Activated CD8-positive, alpha-beta memory T cell treated with anti-CD3 and anti-CD28 coated beads for 1 hour (primary cell): ENCODE measurements at regions not wholly inside any gene's neighbourhood (a gene's known extent, or its start where the extent isn't known, plus 50 kb on each side); places are given as distances from the start of the nearest gene placed in this dataset.
"Not testable (repeated sequence)": the region's sequence is repeated elsewhere in the genome, so short reads cannot be mapped to it uniquely, and the experiment has no call there.

Experiments
- DNase-seq, 2 donors: peaks; one replicate each; pipeline ENCODE4 v3.0.0-alpha.2; 2020; ENCODE audit warnings: low read depth in 1 of 2; ENCODE audit errors: extremely low read depth in 1 of 2

DNA sequence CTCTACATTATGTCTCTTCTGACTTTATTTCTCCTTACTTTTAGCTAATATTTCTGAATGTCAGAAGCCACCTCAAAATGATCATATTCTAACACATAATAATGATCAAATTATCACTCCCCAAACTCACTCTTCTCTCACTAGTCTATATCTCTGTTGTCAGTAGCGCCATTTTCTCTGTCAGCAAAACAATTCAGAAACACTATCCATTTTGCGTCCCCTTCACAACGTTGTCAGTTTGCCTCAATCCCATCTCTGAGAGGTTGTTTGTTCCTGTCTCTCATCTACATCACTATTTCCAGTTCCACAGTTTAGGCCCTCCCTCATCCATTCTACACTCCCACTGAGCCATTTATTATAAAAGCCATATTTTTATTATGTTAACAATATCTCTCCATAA lies 1376.3 kb upstream of the ACVR2A start:
- DNase-seq = no peak

DNA sequence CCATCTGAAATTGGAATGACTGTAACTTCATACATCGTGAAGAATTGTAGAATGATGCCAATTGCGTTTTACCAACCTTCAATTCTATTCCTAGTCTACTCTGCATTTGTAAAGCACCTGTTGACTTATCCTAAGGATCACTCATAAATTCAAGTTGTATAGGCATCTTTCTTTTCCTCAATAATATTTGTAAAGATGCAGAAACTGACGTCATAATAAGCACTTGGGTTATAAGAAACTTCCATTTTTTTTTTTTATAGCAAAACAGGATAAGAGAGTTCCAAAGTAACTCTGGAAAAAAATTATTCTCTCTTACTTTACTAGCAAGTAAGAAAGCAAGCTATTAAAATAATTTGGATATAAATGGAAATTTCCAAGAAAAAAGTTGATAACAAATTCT lies 1377.4 kb upstream of the ACVR2A start:
- no peak for DNase-seq

DNA sequence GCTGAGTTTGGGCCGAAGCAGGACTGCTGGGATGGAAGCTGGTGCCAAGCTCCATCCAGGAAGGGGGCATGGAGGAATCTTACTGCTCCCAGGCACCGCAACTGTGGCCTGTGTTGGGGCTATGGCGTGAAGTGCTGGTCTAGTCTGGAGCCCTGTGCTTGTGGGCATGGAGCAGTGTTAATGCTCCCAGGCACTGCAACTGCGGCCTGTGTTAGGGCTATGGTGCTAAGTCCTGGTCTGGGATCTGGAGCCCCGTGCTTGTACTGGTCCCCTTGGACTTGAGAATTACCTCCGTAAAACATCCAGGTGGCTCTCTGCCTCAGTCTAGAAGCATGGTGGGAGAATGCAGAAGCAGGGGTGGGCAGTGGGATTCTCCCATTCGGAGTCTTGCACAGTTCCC lies 1379.4 kb upstream of the ACVR2A start:
- DNase-seq = no peak

DNA sequence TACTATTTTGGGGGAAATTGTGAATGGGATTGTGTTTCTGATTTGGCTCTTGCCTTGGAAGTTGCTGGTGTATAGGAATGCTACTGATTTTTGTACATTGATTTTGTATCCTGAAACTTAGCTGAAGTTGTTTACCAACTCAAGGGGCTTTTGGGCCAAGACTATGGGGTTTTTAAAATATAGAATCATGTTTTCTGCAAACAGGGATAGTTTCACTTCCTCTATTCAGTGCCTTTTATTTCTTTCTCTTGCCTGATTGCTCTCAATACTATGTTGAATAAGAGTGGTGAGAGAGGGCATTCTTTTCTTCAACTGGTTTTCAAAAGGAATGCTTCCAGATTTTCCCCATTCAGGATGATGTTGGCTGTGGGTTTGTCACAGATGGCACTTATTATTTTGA lies 1383.8 kb upstream of the ACVR2A start:
- DNase-seq = no peak

DNA sequence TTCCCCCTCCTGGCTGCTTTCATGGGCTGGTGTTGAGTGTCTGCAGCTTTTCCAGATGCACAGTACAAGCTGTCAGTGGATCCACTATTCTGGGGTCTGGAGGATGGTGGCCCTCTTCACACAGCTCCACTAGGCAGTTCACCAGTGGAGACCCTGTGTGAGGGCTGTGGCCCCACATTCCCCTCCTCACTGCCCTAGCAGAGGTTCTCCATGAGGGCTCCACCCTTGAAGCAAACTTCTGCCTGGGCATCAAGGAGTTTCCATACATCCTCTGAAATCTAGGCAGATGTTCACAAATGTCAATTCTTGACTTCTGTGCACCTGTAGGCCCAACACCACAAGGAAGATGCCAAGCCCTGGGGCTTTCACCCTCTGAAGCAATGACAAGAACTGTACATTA lies 1386.2 kb upstream of the ACVR2A start:
- DNase-seq = no peak

DNA sequence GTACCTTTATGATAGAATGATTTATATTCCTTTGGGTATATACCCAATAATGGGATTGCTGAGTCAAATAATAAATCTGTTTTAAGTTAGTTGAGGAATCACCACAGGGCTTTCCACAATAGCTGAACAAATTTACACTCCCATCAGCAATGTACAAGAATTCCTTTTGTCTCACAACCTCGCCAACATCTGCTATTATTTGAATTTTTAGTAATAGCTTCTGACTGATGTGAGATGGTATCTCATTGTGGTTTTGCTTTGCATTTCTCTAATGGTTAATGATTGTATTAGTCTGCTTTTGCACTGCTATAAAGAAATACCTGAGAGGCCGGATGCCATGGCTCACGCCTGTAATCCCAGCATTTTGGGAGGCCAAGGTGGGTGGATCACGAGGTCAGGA lies 1387.6 kb upstream of the ACVR2A start:
- DNase-seq = no peak

DNA sequence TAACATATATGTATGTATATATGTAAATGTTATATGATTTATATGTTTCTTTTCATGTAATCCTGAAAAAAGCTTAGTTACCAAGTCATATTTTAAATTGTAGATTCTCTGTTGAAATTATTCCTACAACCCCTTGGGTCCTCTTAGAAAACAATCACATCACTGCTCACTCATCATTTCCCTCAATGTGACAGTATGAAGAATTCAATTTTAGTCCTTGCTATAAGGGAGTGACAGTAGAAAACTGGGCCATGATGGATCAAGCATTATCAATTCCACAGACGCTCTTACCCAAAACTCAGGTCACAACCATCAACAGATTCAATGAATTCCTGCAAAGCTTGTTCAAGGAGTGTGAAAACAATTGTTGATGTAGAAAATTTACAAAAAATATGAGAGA lies 1389.5 kb upstream of the ACVR2A start:
- DNase-seq = no peak

DNA sequence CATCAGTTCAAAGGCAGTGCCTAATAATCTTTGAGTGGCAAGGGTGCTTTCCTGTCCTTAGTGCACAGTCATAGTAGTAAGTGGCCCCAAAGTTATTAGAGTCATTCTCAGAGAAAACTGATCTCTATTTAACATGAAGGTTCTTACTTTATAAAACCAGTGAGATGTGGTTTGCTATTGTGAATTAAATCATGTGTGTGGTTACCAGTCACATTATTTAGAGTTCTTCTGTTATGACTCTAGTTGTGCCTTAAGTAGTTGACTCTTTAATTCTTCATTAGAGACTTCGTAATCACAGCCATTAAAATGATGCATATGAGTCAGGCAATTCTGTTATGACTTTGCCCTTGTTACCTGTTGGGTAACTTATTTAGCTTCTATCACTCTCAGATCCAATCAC lies 1392.9 kb upstream of the ACVR2A start:
- no peak for DNase-seq

DNA sequence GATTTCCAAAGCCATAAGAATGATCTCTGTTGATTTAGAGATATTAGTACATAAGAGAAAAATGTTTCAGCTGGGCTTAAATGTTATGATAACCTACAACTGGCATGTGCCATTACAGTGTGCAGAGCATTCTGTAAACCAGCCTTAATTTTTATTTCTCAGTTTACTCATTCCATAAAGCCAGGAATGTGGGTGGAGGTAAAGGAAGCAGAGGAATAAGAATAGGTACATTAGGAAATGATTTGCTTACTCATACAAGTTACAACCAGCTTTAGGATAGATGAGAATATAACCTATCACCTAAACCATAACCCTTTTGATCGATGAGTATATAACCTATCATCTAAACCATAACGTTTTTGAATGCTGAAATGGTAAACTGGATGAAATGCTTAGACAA lies 1394.7 kb upstream of the ACVR2A start:
- no peak for DNase-seq

DNA sequence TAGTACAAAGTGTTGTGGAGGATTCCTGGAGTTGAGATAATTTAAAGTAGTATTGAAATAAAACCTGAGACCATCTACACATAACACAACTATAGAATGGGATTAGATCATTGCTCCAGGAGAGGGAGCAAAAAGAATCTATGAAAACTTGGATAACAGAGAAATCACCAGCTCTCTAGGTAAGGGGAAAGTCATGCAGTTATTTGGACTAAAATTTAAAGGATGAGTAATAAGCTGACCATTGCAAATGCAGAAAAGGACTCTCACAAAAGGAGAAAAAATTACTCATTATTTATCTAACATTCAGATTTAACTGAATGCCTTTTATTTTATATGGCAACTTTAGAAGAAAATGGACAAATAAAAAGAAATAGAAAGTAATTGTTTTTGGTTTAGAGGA lies 1399.8 kb upstream of the ACVR2A start:
- no peak for DNase-seq

DNA sequence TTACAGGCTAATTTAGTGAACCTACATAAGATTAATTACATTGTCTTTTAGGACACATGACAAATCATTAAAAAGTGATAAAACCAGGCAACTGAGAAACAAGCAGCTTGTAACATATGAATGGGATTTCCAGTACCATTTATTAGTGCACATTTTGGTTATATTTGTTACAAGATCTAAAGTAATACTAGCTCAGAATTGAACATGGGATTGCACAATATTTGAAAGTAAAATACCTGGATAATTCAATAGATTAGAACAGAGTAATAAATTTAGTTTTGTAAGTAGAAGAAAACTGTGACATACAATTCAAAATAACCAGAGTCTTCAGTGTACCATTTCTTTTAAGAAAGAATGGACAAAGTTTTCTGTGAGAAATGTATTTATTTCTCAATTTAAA lies 1400.7 kb upstream of the ACVR2A start:
- DNase-seq = no peak

DNA sequence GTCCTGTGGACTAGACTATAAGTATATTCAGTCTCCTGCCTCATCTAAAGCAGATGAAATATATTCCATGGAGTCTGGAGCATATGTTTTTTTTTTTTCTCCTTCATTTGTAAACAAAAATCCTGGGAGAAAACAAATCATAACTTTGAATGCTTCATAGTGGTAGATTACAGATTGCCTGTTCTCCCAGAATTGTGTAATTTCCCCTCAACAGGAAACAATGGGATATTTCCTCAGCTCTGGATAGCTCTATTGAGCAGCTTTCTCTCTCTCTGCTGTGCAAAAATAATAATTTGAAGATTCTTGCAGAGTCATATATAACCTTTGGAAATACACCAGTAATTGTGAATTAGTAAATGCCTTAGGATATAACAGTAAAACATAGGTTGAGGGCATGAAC lies 1406.6 kb upstream of the ACVR2A start:
- DNase-seq = no peak

DNA sequence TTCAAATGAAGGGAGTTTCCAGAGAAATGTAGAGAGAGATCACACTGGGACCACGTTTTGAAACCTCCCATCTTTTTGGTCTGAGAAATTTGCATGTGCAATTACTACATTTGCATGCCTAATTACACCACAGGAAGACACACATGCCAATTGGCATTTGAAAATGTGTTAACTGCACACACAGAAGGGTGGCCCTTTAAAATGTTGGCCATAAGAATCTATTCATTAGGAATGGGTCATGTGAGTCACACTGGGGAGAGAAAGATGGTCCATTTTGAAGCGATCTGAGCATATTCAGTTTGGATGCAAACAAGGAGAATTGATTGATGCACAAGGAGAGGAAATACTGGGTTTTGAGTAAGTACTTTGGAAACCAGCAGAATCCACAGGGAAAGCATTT lies 1407.1 kb upstream of the ACVR2A start:
- no peak for DNase-seq

DNA sequence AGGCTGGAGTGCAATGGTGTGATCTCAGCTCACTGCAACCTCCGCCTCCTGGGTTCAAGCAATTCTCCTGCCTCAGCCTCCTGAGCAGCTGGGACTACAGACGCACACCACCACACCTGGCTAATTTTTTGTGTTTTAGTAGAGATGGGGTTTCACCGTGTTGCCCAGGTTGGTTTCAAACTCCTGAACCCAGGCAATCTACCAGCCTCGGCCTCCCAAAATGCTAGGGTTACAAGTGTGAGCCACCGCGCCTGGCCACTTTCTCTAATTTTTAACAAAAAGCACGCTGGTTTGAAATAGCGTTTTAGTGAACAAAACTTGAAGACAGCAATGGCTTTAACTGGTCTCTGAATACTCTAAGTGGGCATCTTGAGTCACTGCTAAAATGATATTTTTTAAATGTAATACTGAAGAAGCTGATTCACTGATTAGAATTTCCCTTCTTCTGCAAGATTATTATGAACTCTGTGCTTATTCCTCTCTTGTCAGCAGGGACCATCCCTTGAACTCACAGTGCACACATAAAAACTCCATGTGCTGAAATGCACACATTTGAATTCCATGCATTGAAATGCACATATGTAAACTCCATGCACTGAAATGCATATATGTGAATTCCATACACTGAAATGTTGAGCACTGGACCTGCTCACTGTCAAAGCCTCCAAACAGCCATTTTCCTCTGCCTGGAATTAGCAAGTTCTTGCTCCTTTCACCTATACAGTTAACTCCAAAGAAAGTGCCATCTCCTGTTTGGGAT lies 1411.5 kb upstream of the ACVR2A start:
- DNase-seq = no peak

DNA sequence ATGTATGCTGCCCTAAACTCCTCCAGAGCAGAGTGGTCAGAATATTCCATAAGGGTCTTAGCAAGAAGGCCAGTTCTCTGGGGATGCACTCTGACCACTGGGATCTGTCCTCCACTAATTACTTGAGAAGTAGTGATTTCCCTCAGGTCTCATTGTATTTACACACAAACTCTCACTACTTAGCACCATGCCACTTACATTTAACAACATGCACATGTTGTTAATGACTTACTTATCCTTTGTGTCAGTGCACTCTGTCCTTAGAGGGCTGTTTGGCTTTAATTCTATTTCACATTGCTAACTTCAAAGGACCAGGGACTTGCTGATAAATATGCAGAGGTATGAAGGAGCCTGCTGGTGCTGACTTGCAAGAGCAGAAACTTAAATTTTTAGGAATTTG lies 1415.5 kb upstream of the ACVR2A start:
- DNase-seq = no peak

DNA sequence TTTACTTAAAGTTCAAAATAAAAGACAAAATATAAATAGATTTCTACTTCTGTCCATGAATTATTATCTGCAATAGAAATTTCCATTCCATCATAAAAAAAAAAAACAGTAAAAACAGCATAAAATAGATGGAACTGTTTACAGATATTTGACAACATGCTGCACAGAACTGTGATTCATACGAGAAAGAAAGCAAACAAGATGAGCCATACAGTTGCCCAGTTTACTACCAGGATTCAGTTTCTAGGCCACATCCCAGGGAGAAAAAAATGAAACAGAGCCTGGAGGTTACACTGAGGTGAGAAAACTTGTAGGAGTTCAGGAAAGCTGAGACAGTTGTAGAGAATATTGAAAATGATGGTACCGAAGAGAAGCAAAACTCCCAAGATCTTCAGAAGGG lies 1426.9 kb upstream of the ACVR2A start:
- no peak for DNase-seq

DNA sequence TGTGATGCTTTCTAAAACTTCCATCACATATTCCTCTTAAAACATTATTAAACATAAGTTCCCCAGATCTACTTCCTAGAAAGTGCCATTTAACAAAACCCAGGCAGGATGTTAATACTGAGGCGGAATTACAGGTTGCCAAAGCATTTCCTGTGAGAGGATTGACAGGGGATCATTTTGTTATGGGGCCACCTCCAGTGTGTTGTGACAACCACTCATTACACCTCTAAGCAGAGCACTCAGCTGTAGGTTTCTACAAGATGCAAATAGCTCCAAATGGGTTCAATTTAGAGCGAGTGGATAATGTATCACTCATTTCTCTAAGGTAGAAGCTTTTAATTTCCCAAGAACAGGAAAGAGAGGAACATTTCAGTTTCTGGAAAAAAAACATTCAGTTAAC lies 1429.5 kb upstream of the ACVR2A start:
- DNase-seq = no peak

DNA sequence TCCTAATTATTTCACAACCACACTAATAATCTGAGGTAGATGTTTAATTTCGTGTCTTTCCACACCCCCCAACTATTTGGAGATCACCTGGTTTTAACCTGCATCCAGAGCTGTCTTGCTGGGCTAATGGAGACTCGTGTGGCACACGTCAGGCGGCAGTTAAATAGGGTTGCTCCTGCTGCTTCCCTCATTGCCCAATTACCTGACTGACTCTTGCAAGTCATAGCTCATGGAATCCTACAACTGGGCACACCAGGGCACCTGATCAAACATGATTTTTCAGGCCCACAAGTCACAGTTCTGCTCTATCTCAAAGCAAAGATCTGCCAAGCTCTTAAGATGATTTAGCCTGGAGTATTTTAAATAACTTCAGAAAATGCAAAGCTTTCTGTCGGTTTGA lies 1430.4 kb upstream of the ACVR2A start:
- no peak for DNase-seq

DNA sequence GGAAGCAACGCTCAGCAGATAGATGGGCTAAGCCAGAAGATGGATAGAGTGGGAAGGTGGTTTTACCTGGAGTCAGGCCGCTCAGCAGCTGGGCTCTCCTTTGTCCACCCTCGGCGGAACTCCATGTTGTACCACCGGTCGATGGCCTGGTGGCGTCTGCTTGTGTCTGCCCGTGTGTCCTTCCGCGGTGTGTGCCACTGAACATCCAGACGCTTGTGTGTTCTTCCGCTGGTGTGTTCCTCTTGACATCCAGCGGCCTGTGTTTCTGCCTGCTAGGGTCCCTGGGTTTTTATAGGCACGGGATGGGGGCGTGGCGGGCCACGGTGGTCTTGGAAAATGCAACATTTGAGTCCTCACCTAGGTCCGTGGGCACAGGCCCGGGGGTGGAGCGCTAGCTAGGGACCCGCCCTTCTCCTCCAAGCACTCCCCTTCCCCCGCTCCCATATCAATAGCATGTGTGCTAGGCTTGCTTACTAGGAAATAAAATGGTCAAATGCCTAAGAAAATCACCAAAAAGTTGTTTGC lies 1431.7 kb upstream of the ACVR2A start:
- no peak for DNase-seq

DNA sequence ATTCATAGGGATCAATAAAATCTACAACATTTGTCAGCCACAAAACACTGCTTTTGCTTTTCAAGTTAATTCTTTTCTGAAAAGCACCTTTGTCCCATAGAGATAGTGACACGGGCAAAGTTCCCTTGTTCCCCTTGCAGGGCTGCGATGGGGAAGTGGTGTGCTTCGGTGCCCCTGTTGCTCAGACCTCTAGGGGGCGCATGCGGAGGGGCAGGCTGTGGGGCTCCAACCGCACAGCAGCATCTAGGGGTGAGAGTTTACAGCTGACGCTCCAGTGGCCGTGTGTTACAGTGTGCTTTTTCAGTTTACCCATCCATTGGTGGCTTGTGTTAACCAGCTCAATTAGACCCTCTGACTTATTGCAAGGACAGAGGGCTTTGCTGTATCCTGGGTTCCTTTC lies 1432.2 kb upstream of the ACVR2A start:
- no peak for DNase-seq

DNA sequence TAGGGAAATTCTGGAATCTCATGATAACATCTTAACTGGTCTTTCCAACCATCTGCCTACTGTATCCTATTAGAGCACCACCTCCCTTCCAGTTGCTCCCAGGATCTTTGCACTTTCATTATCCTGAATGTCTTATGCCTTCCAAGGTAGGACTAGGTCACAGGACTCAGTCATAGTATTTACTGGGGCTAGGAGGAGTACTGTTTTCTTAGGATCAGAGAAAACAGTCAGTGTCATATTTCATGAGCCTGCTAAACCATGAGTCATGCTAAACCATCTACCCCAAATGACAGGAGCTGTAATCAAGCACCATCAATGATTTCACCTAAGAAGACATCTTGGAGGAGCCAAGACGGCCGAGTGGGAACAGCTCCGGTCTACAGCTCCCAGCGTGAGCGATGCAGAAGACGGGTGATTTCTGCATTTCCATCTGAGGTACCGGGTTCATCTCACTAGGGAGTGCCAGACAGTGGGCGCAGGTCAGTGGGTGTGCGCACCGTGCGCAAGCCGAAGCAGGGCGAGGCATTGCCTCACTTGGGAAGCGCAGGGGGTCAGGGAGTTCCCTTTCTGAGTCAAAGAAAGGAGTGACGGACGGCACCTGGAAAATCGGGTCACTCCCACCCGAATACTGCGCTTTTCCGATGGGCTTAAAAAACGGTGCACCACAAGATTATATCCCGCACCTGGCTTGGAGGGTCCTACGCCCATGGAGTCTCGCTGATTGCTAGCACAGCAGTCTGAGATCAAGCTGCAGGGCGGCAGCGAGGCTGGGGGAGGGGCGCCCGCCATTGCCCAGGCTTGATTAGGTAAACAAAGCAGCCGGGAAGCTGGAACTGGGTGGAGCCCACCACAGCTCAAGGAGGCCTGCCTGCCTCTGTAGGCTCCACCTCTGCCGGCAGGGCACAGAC lies 1439.2 kb upstream of the ACVR2A start:
- DNase-seq = not testable (repeated sequence)

DNA sequence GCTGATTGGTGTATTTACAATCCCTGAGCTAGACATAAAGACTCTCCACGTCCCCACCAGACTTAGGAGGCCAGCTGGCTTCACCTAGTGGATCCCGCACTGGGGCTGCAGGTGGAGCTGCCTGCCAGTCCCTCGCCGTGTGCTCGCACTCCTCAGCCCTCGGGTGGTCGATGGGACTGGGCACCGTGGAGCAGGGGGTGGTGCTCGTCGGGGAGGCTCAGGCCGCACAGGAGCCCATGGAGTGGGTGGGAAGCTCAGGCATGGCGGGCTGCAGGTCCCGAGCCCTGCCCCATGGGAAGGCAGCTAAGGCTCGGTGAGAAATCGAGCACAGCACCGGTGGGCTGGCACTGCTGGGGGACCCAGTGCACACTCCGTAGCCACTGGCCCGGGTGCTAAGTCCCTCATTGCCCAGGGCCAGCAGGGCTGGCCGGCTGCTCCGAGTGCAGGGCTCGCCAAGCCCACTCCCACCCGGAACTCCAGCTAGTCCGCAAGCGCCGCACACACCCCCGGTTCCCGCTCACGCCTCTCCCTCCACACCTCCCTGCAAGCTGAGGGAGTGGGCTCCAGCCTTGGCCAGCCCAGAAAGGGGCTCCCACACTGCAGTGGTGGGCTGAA lies 1441.2 kb upstream of the ACVR2A start:
- DNase-seq = not testable (repeated sequence)
